ENCODE measurements at regions not wholly inside any gene's neighbourhood (a gene's known extent, or its start where the extent isn't known, plus 50 kb on each side); places are given as distances from the start of the nearest gene placed in this dataset.

DNA sequence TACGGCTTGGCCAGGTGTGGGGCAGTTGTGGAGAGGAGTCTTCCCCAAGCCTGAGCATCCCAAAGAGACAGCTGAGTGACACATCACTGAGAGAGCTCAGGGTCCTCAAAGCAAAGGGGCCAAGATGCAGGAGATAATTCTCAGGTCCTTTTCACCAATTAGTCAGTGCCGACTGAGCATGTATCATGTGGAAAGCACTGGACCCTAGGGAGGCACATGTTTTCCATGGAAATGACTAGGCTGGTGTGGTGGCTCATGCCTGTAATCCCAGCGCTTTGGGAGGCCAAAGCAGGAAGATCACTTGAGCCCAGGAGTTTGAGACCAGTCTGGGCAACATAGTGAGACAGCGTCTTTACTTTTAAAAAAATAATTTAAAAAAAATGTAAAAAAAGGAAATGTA, 67.3 kb upstream of the PRPS1 start:
- no peak for DNase-seq

DNA sequence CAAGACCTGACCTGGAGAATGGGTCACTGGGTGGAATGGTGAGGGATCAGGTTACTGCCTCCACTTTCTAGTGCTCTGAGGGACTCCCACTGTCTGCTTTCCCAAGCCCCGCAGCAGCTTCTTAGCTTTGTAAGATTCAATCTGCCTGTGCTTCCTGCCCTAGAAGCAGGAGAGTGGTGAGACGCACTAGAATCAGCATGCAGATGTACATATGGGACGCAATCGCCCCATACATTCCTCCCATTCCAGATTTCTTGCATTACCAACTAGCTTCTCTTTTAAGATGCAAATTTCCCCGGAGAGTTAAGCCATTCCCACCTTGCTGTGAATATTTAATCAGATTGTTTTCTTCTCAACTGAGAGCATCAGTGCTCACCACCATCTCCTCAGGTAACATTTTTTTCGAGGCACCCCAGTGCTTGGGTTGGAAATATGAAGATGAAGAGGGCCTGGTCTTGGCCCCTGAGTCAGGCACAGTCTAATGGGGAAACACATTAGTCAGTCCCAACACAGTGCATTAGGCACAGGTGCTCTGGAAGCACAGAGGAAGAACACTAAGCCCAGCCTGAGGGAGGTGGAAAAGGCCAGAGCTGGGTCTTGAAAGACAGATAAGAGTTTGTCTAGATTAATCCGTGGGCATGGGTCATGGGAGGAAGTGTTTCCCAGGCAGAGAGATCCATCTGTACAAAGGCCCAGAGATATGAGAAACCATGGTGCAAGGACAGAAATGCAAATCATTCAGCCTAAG, 66.7 kb upstream of the PRPS1 start:
- no peak for DNase-seq

DNA sequence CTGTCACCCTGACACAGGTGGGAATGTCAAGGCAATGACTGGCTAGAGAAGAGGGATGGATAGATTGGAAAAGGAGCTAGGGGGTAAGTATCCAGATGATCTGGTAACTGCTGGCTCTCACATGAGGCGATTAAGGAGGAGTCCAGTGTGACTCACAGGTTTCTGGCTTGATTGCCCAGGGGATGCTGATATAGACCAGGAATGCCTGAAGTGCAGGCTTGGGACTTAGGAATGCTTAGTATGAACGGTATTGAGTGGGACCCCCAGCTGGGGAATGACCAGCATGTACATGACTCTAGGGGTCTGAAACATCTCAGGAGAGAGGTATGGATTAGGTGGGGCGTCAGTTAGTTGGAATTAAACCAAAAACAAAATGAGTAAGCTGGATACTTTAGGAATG, 65.8 kb upstream of the PRPS1 start:
- DNase-seq: no peak

DNA sequence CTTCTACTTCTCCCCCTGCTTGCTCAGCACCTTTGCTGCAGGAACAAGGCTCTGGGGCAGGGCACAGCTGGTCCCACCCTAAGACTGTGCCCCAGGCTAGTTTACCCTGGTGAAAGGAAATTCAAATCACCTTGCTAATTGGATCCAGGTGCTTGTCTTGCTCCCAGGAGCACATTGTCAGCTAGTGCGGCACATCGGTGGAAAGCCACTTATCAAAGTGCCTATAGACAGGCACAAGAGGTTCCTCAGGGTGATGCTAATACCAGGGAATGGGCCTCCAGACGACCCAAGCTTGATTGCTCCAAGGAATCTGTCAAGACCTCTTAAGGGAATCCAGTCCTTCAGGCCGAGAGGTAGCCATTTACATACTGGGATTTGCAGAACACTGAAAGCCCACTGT, 64.5 kb upstream of the PRPS1 start:
- no peak for DNase-seq

DNA sequence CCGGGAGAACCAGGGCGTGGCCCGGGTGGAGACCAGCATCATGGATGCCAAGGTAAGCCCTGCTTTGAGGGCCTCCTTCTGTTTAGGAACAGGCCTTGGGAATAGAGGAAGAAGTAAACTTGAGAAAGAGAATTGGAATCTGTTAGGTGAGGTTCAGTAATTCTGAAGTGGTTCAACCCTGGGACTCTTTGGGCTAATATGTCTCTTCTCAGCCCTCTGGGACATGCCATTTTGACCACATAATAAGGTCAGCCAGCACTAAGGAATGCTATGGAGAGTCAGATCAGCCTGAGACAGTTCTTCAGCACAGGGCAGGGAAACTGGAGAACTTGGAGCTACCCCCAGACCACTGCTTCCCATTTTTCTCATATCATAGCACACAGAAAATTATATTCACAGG, 63.3 kb upstream of the PRPS1 start:
- no peak for DNase-seq

DNA sequence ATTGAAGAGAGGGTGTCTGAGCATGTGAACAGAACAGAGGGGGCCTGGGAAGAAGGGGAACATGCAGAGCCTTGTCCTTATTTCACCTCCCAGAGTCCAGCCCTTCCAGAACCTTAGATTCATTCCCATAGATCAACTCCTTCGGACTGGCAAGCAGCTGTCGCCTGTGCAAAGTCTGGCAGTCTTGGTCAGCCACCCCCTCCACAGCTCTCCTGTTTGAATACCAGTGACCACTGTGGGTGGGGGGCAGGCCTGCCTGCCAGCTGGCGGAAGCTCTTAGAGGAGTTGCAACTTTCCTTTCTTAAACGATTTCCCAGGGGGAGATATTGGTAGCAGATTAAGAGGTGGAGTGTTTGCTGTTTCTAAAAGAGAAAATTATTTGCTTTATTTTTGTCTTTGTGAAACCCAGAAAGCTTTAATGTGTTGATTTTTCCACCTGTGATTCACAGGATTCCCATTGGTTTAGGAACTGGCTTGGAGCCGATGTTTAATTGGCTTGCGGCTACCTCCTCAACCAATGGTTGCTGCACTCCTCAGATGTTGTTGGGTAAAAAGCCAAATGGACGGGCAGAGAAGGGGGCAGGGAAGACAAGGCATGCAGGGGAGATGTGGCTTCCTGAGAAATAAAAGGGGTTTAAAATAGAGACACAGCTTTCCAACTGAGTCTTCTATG, 62.2 kb upstream of the PRPS1 start:
- DNase-seq: peak in 4 of 14 donors; percentile 2 to 16 (median 8)

DNA sequence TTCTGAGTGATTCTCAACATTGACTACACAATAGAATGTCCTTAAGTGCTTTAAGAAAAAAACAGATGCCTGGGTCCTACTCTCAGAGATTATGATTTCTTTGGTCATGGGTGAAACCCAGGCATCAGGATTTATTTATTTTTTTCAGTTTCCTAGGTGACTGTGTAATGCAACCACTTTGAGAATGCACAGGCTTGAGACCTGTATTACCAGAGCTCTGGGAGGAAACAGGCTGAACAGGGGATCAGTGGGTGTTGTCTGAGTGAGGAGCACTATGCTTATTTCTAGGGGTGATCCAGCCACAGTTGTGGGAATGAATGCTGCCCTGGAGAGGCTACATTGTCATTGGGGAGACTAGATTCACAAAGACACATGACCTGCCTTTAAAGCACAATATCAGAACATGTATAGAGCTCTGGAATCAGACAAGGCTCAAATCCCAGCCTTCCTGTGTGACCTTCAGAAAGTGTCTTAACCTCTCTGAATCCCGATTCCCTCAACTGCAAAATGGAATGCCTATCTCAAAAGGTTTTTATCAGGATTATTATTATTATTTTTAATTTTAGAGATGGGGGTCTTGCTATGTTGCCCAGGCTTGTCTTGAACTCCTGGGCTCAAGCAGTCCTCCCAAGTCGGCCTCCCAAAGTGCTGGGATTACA, 61.6 kb upstream of the PRPS1 start:
- DNase-seq: no peak

DNA sequence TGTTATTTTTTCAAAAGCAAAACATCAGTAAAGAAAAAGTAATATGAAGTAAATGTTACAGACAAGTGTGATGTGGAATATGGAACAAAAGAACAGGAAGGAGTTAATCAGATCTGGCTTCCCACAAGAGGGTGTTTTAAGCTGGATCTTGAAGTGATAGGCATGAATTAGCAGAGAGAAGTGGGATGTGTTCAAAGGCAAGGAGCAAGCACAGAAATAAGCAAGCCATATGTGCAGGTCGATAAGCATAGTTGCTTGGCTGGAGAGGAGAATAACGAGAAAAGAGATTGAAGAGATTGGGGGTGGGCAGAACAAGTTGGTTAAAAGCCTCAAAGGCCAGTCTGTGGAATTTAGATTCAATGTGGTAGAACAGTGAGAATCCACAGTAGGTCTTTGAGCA, 60.9 kb upstream of the PRPS1 start:
- no peak for DNase-seq

DNA sequence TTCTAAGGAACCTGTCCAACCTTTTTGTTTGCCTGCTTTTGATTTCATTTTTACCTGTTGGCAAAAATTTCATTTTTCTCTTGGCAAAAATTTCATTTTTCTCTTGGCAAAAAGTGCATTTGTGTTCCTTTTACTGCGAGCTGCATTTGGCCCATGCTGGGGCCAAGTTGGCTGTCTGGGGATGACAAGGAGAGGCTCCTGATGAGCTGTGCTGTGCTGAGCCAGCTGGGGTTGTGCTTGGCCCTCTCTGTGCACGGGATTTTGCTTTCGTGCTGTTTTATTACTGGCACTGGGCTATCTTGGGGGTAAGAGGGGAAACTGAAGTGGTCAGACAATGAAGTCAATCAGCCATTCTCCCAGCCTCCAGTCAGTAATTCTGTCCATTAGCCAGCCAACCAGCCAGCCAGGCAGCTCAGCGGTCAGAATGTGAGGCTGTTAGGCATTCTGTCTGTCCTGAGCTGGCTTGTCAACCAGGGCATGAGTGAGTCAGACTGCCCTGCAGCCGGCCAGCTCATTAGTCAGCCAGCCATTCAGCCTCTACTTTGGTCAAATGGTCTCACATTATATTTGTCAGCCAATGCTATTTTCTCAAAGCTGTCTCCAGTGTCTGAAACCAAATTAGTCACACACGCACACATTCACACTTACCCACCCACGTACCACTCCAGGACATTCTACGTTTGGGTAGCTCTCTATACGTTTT, 56.9 kb upstream of the PRPS1 start:
- DNase-seq: peak in 3 of 14 donors; percentile 7 to 18 (median 18)

DNA sequence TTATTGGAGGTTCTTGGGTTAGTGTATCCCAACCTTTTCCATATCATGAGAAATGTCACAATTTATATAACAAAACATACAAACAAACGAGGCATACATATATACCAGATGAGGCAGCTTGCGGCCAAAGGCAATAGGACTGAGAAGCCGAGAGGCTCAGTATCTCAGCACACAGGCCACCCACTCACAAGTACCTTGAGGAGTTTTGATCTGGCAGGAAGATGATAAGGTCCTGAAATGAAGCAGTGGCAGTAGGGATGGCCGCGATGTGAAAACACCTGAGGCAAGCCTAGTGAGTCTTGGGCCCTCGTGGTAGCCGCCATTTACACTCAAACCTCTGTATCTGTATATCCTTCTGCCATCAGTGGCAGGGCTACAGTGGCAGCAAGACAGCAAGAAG, 55.3 kb upstream of the PRPS1 start:
- no peak for DNase-seq

DNA sequence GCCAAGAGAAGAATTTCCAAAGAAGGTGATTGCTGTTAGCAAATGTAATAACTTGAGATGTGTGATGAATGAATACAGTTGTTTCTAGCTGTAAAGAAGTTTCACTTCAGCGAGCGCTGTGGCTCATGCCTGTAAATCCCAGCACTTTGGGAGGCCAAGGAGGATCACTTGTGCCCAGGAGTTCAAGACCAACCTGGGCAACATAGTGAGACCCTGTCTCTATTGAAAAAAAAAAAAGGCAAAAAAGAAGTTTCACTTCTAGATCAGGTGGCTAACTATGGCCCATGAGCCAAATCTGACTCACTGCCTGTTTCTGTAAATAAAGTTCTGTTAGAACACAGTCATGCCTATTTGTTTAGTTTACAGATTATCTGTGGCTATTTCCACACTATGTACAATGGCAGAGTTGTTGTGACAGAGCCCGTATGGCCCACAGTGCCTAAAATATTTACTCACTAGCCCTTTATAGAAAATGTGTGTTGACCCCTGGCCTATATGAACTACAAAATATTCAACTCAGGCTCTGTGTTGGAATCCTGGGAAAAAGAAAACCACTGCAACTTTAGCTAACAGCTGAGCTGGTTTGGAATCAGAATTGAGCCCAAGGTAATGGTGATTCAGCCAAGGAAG, 54.1 kb upstream of the PRPS1 start:
- DNase-seq: no peak

DNA sequence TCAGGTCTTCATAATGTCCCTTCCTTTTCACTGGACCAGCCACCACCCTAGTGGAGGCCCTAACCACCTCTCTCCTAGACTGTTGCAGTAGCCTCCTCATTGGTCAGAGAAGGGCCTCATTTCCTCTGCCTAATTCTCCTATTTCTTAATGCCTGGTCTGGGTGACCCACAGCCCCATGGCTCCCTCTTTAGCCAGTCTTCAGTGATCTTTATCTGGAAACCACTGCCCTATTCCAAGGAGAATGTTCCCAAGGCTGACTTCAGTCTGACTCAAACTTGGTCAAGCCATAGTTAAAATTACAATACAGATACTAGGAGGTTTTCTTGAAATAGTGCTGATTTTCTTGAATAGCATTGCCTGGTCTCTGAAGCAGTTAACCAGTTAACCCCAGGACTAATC, 53.6 kb upstream of the PRPS1 start:
- no peak for DNase-seq

DNA sequence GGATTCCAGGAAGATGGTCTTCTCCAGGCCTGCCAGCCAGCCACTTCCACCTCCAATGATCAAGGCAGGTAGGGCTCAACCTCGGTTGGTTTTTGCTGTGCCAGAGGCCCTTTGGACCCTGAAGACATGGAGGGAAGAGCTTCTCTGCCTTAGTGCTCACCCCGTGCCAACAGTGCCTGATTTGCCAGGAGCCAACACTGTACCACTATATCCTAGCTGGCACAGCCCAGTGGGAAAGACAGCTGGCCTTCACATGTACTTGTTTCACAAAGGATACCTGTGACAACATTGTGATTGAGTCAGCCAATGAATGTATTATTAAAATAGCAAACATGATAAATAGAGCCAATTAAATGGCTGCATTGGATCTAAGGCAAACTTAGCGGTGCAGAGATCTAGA, 51.9 kb upstream of the PRPS1 start:
- DNase-seq: no peak

DNA sequence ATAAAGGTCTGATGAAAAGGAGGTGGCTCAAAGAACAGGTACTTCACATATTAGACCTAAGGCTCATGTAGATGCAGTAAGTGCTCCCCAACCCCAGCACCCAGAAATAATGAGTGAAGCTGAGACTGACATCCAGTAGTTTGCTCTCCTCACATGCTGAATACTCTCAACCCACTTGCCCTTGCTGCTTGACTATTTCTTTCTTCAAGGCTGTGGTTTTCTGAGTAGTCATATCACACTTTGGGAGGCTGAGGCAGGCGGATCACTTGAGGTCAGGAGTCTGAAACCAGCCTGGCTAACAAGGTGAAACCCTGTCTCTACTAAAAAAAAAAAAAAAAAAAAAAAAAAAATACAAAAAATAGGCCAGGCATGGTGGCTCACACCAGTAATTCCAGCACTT, 51.5 kb upstream of the PRPS1 start:
- no peak for DNase-seq

DNA sequence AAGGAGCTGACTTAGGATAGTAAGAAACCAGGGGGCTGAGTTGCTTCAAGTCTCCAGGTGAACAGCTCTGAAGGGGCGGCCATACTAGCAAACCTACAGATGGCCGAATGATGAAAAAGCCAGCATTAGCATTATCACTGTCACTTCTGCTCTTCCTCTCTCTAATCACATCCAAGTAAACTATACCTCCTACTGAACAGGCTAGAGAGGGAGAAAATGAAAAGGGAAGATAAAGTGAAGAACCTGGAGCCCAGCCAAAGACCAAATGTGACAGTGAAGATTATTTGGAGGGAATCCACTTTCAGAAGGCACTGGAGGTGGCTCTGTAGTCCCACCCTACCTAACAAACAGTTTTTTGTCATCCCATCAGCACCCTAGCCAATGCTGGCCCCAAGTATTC, 50.4 kb upstream of the PRPS1 start:
- no peak for DNase-seq

Measured in C1 segment of cervical spinal cord (tissue), 14 donors.